SK-N-SH treated with all-trans-retinoic acid at 6 μM for 48 hours (cell line): ENCODE measurements at regions not wholly inside any gene's neighbourhood (a gene's known extent, or its start where the extent isn't known, plus 50 kb on each side); places are given as distances from the start of the nearest gene placed in this dataset.

ENCODE experiments used
- ATAC-seq: fragments of 200-7000 bp; cut with Tn5 transposase; 3 replicates; pipeline ENCODE4 v1.9.1; 2020; ENCODE audit warnings: mild to moderate bottlenecking, moderate library complexity
- ARNTL ChIP-seq: fragments of 450-650 bp; formaldehyde crosslinking; IDR thresholded peaks from 2 replicates; pipeline ENCODE4 v1.5.0; 2020; ENCODE audit warnings: low read depth, mild to moderate bottlenecking, moderate library complexity, borderline replicate concordance
- BACH2 ChIP-seq: fragments of 250-450 bp; sonication (Bioruptor Pico); IDR thresholded peaks from 2 replicates; pipeline ENCODE4 v1.9.0; 2021; ENCODE audit warnings: mild to moderate bottlenecking, borderline replicate concordance
- CREB5 ChIP-seq: fragments of 250-450 bp; sonication (Bioruptor Pico); IDR thresholded peaks from 2 replicates; pipeline ENCODE4 v1.5.1; 2020; ENCODE audit warnings: low read depth, mild to moderate bottlenecking, moderate library complexity
- CSDC2 ChIP-seq: fragments of 250-450 bp; sonication (Bioruptor Pico); IDR thresholded peaks from 2 replicates; pipeline ENCODE4 v1.5.0; 2020; ENCODE audit warnings: mild to moderate bottlenecking, moderate library complexity
- CSRNP3 ChIP-seq: fragments of 250-450 bp; sonication (Bioruptor Pico); IDR thresholded peaks from 2 replicates; pipeline ENCODE4 v1.5.1; 2021; ENCODE audit warnings: mild to moderate bottlenecking, moderate library complexity
- ESRRG ChIP-seq: fragments of 250-450 bp; sonication (Bioruptor Pico); IDR thresholded peaks from 2 replicates; pipeline ENCODE4 v1.6.1; 2021; ENCODE audit warnings: mild to moderate bottlenecking
- GLIS3 ChIP-seq: fragments of 250-450 bp; sonication (Bioruptor Pico); IDR thresholded peaks from 2 replicates; pipeline ENCODE4 v1.5.0; 2020; ENCODE audit warnings: mild to moderate bottlenecking, moderate library complexity
- ISL1 ChIP-seq: fragments of 250-450 bp; sonication (Bioruptor Pico); IDR thresholded peaks from 2 replicates; pipeline ENCODE4 v2.1.2; 2022; ENCODE audit warnings: mild to moderate bottlenecking, moderate library complexity
- OSR1 ChIP-seq: fragments of 250-450 bp; sonication (Bioruptor Pico); IDR thresholded peaks from 2 replicates; pipeline ENCODE4 v1.8.0; 2022; ENCODE audit warnings: moderate library complexity, mild to moderate bottlenecking, inconsistent platforms
- PATZ1 ChIP-seq: fragments of 250-450 bp; sonication (Bioruptor Pico); IDR thresholded peaks from 2 replicates; pipeline ENCODE4 v1.8.0; 2020; ENCODE audit warnings: mild to moderate bottlenecking, moderate library complexity, borderline replicate concordance
- POU6F1 ChIP-seq: fragments of 250-450 bp; sonication (Bioruptor Pico); IDR thresholded peaks from 2 replicates; pipeline ENCODE4 v1.8.0; 2021; ENCODE audit warnings: low read depth, mild to moderate bottlenecking, moderate library complexity, borderline replicate concordance
- PPARA ChIP-seq: fragments of 250-450 bp; sonication (Bioruptor Pico); IDR thresholded peaks from 2 replicates; pipeline ENCODE4 v1.5.0; 2020; ENCODE audit warnings: mild to moderate bottlenecking, borderline replicate concordance
- SNAI2 ChIP-seq: fragments of 250-450 bp; sonication (Bioruptor Pico); IDR thresholded peaks from 2 replicates; pipeline ENCODE4 v1.5.0; 2020; ENCODE audit warnings: mild to moderate bottlenecking, moderate library complexity
- TCF4 ChIP-seq: fragments of 250-450 bp; sonication (Bioruptor Pico); IDR thresholded peaks from 2 replicates; pipeline ENCODE4 v1.8.0; 2021; ENCODE audit warnings: mild to moderate bottlenecking, moderate library complexity, borderline replicate concordance
- TOX ChIP-seq: fragments of 250-450 bp; sonication (Bioruptor Pico); IDR thresholded peaks from 2 replicates; pipeline ENCODE4 v1.8.0; 2021; ENCODE audit warnings: mild to moderate bottlenecking, moderate library complexity, borderline replicate concordance
- TSHZ2 ChIP-seq: fragments of 250-450 bp; sonication (Bioruptor Pico); IDR thresholded peaks from 2 replicates; pipeline ENCODE4 v1.5.0; 2020; ENCODE audit warnings: mild to moderate bottlenecking, moderate library complexity
- ZC3H10 ChIP-seq: fragments of 250-450 bp; sonication (Bioruptor Pico); IDR thresholded peaks from 2 replicates; pipeline ENCODE4 v1.5.1; 2021; ENCODE audit warnings: mild to moderate bottlenecking, moderate library complexity
- ZFP3 ChIP-seq: fragments of 250-450 bp; sonication (Bioruptor Pico); IDR thresholded peaks from 2 replicates; pipeline ENCODE4 v1.5.0; 2020; ENCODE audit warnings: mild to moderate bottlenecking, moderate library complexity
- ZFP30 ChIP-seq: fragments of 450-650 bp; formaldehyde crosslinking; IDR thresholded peaks from 2 replicates; pipeline ENCODE4 v1.5.0; 2022; ENCODE audit warnings: mild to moderate bottlenecking, moderate library complexity
- ZNF565 ChIP-seq: fragments of 450-650 bp; formaldehyde crosslinking; conservative IDR thresholded peaks from 2 replicates; pipeline ENCODE4 v1.5.0; 2020; ENCODE audit warnings: low read depth, mild to moderate bottlenecking, moderate library complexity
- ZNF70 ChIP-seq: fragments of 450-650 bp; formaldehyde crosslinking; IDR thresholded peaks from 2 replicates; pipeline ENCODE4 v1.5.0; 2020; ENCODE audit warnings: mild to moderate bottlenecking, moderate library complexity
- ZNF8 ChIP-seq: fragments of 450-650 bp; formaldehyde crosslinking; IDR thresholded peaks from 2 replicates; pipeline ENCODE4 v1.5.0; 2020; ENCODE audit warnings: mild to moderate bottlenecking, moderate library complexity

- no peak for ATAC-seq
- TF ChIP-seq PPARA = no peak
- no peak for TF ChIP-seq TSHZ2 (CRISPR knock-in tag)
- TF ChIP-seq SNAI2 = no peak
- TF ChIP-seq ZNF565 (CRISPR knock-in tag) = no peak
- TF ChIP-seq CREB5 (CRISPR knock-in tag) = no peak
- no peak for TF ChIP-seq BACH2 (CRISPR knock-in tag)
- TF ChIP-seq CSDC2 = no peak
- no peak for TF ChIP-seq TCF4 (CRISPR knock-in tag)
- no peak for TF ChIP-seq GLIS3 (CRISPR knock-in tag)
- no peak for TF ChIP-seq ARNTL (CRISPR knock-in tag)
- no peak for TF ChIP-seq TOX (CRISPR knock-in tag)
These were observed 1480.8 kb downstream of the TECRL start for GRCh38 chr4:62928483-62928882.

- no peak for ATAC-seq
These were observed 1481.7 kb downstream of the TECRL start for GRCh38 chr4:62927574-62927973.

More at GRCh38 chr4:62927574-62927973, 1481.7 kb downstream of the TECRL start:
- TF ChIP-seq ZNF8 (CRISPR knock-in tag) = no peak
- no peak for TF ChIP-seq ZNF565 (CRISPR knock-in tag)
- TF ChIP-seq POU6F1 = no peak
- TF ChIP-seq SNAI2 = no peak
- TF ChIP-seq ZC3H10 (CRISPR knock-in tag) = no peak
- no peak for TF ChIP-seq ISL1 (CRISPR knock-in tag)
- TF ChIP-seq CSRNP3 (CRISPR knock-in tag) = no peak
- TF ChIP-seq ZFP30 (CRISPR knock-in tag) = no peak
- no peak for TF ChIP-seq ESRRG (CRISPR knock-in tag)
- TF ChIP-seq ZNF70 (CRISPR knock-in tag) = no peak
- TF ChIP-seq TOX (CRISPR knock-in tag) = no peak
- no peak for TF ChIP-seq ZFP3 (CRISPR knock-in tag)
- no peak for TF ChIP-seq PATZ1 (CRISPR knock-in tag)
- no peak for TF ChIP-seq CREB5 (CRISPR knock-in tag)
- TF ChIP-seq OSR1 (CRISPR knock-in tag) = no peak
- no peak for TF ChIP-seq TSHZ2 (CRISPR knock-in tag)
- TF ChIP-seq ARNTL (CRISPR knock-in tag) = no peak
- TF ChIP-seq TCF4 (CRISPR knock-in tag) = no peak
- TF ChIP-seq BACH2 (CRISPR knock-in tag) = no peak
